Islet precursor cell (in vitro differentiated cells): ENCODE measurements at regions not wholly inside any gene's neighbourhood (a gene's known extent, or its start where the extent isn't known, plus 50 kb on each side); places are given as distances from the start of the nearest gene placed in this dataset.

Experiments used
- DNase-seq: peaks from one replicate; pipeline ENCODE4 v3.0.0-alpha.2; 2018

- no peak for DNase-seq
Observed at GRCh38 chr5:61596265-61596664, 264.2 kb downstream of the ZSWIM6 start.

GRCh38 chr5:61597684-61598083 lies 265.6 kb downstream of the ZSWIM6 start:
- no peak for DNase-seq

- DNase-seq, result no peak
Observed at GRCh38 chr5:61598126-61598525, 266.1 kb downstream of the ZSWIM6 start.

GRCh38 chr5:61599370-61600122 lies 267.5 kb downstream of the ZSWIM6 start:
- no peak for DNase-seq

GRCh38 chr5:61600123-61600444 lies 268.0 kb downstream of the ZSWIM6 start:
- no peak for DNase-seq

- no peak for DNase-seq
Observed at GRCh38 chr5:61600945-61601511, 269.0 kb downstream of the ZSWIM6 start.

- DNase-seq, result no peak
Observed at GRCh38 chr5:61603211-61603908, 271.3 kb downstream of the ZSWIM6 start.

- no peak for DNase-seq
Observed at GRCh38 chr5:61604076-61605025, 272.3 kb downstream of the ZSWIM6 start.

GRCh38 chr5:61609840-61610677 lies 278.0 kb downstream of the ZSWIM6 start:
- no peak for DNase-seq

GRCh38 chr5:61610678-61611024 lies 278.6 kb downstream of the ZSWIM6 start:
- DNase-seq, result no peak

GRCh38 chr5:61612431-61612830 lies 280.4 kb downstream of the ZSWIM6 start:
- no peak for DNase-seq

GRCh38 chr5:61613679-61614078 lies 281.6 kb downstream of the ZSWIM6 start:
- DNase-seq, result no peak

GRCh38 chr5:61614606-61615005 lies 282.5 kb downstream of the ZSWIM6 start:
- DNase-seq, result no peak

- no peak for DNase-seq
Observed at GRCh38 chr5:61617039-61617438, 285.0 kb downstream of the ZSWIM6 start.

GRCh38 chr5:61617995-61618525 lies 286.0 kb downstream of the ZSWIM6 start:
- DNase-seq, result no peak

- no peak for DNase-seq
Observed at GRCh38 chr5:61618577-61618976, 286.5 kb downstream of the ZSWIM6 start.

GRCh38 chr5:61619289-61619688 lies 287.2 kb downstream of the ZSWIM6 start:
- no peak for DNase-seq

- DNase-seq, result no peak
Observed at GRCh38 chr5:61619777-61620518, 287.9 kb downstream of the ZSWIM6 start.

GRCh38 chr5:61620699-61621182 lies 288.7 kb downstream of the ZSWIM6 start:
- no peak for DNase-seq

- no peak for DNase-seq
Observed at GRCh38 chr5:61621202-61621650, 289.2 kb downstream of the ZSWIM6 start.

- DNase-seq, result peak; percentile 19
Observed at GRCh38 chr5:61622156-61622555, 290.1 kb downstream of the ZSWIM6 start.
